IMR-90 (cell line): ENCODE measurements at regions not wholly inside any gene's neighbourhood (a gene's known extent, or its start where the extent isn't known, plus 50 kb on each side); places are given as distances from the start of the nearest gene placed in this dataset.

Experiments
- ATAC-seq: fragments of 200-7000 bp; cut with Tn5 transposase; 2 replicates; pipeline ENCODE4 v1.9.1; 2020; ENCODE audit warnings: low read depth, mild to moderate bottlenecking, moderate library complexity
- BruUV-seq: library from RNA; stranded (reverse); fragments of 400-500 nt; replicated peaks from 2 replicates; lab custom pipeline; 2021; lab: Mats Ljungman, UMichigan
- CTCF ChIA-PET: fragments of 300-600 bp; formaldehyde crosslinking; extraction: SDS; loops from one replicate; lab custom pipeline; 2021; ENCODE audit warnings: antibody characterized with exemption; lab: Yijun Ruan, JAX
- POLR2A ChIA-PET: fragments of 300-600 bp; sonication (Branson Sonifier 250); formaldehyde crosslinking; loops from one replicate; lab custom pipeline; 2022; ENCODE audit warnings: antibody characterized with exemption; ENCODE audit not compliant: unreplicated experiment; lab: Charles Lee
- DNase-seq: peaks from one replicate; pipeline ENCODE4 v3.0.0; 2013
- H2AFZ ChIP-seq: replicated peaks from 2 replicates; pipeline ENCODE3; 2013; ENCODE audit warnings: low read length, mild to moderate bottlenecking; ENCODE audit not compliant: poor library complexity
- H2AK5ac ChIP-seq: 2 replicates; pipeline ENCODE4 v1.6.1; 2013; ENCODE audit warnings: low read depth, low read length, inconsistent platforms
- H2AK9ac ChIP-seq: replicated peaks from 2 replicates; pipeline ENCODE3; 2013; ENCODE audit warnings: mild to moderate bottlenecking, low read depth, low read length, moderate library complexity; ENCODE audit not compliant: poor library complexity
- H2BK120ac ChIP-seq: 2 replicates; pipeline ENCODE4 v1.6.1; 2013; ENCODE audit warnings: low read depth, low read length, inconsistent platforms
- H2BK15ac ChIP-seq: 3 replicates; pipeline ENCODE4 v1.6.1; 2013; ENCODE audit warnings: low read depth, low read length, inconsistent platforms
- H2BK20ac ChIP-seq: 2 replicates; pipeline ENCODE4 v1.6.1; 2013; ENCODE audit warnings: low read depth, mild to moderate bottlenecking, inconsistent platforms, low read length, moderate library complexity
- H2BK5ac ChIP-seq: 2 replicates; pipeline ENCODE4 v1.6.1; 2013; ENCODE audit warnings: mild to moderate bottlenecking, low read depth, low read length, inconsistent platforms; ENCODE audit not compliant: poor library complexity, severe bottlenecking
- H3K14ac ChIP-seq: replicated peaks from 2 replicates; pipeline ENCODE4 v1.6.1; 2013; ENCODE audit warnings: low read depth, low read length, inconsistent platforms
- H3K18ac ChIP-seq: 2 replicates; pipeline ENCODE4 v1.6.1; 2013; ENCODE audit warnings: low read depth, low read length, control low read depth
- H3K23ac ChIP-seq: 2 replicates; pipeline ENCODE4 v1.6.1; 2013; ENCODE audit warnings: low read depth, low read length, inconsistent platforms
- H3K27ac ChIP-seq: 2 replicates; pipeline ENCODE4 v1.5.1; 2013; ENCODE audit warnings: mild to moderate bottlenecking, control low read depth, low read length; ENCODE audit not compliant: insufficient read depth
- H3K27me3 ChIP-seq: 2 replicates; pipeline ENCODE4 v1.6.1; 2013; ENCODE audit warnings: low read length; ENCODE audit not compliant: control insufficient read depth, insufficient read depth
- H3K36me3 ChIP-seq: 2 replicates; pipeline ENCODE4 v1.6.1; 2013; ENCODE audit warnings: low read length, mixed read lengths; ENCODE audit not compliant: control insufficient read depth, insufficient read depth
- H3K4ac ChIP-seq: 2 replicates; pipeline ENCODE4 v1.6.1; 2013; ENCODE audit warnings: low read depth, low read length, inconsistent platforms
- H3K4me1 ChIP-seq: 2 replicates; pipeline ENCODE4 v1.6.1; 2013; ENCODE audit warnings: low read length, mixed read lengths; ENCODE audit not compliant: control insufficient read depth, insufficient read depth
- H3K4me2 ChIP-seq: 2 replicates; pipeline ENCODE4 v1.6.1; 2013; ENCODE audit warnings: low read depth, mild to moderate bottlenecking, control low read depth, low read length, moderate library complexity
- H3K4me3 ChIP-seq: 2 replicates; pipeline ENCODE4 v1.5.1; 2013; ENCODE audit warnings: low read depth, mild to moderate bottlenecking, control low read depth, low read length, moderate library complexity; ENCODE audit not compliant: insufficient read depth
- H3K56ac ChIP-seq: 2 replicates; pipeline ENCODE4 v1.6.1; 2013; ENCODE audit warnings: low read length, inconsistent platforms; ENCODE audit not compliant: insufficient read depth; ENCODE audit errors: extremely low read depth
- H3K79me1 ChIP-seq, 2 experiments: 2 replicates each; pipeline ENCODE4 v1.6.1; 2013; ENCODE audit warnings: low read length in 2 of 2, inconsistent platforms in 1 of 2, low read depth in 1 of 2
- H3K9ac ChIP-seq: 2 replicates; pipeline ENCODE4 v1.6.1; 2013; ENCODE audit warnings: low read depth, low read length, control low read depth
- H3K9me1 ChIP-seq: 2 replicates; pipeline ENCODE4 v1.6.1; 2013; ENCODE audit warnings: low read length, inconsistent platforms; ENCODE audit not compliant: insufficient read depth
- H3K9me3 ChIP-seq: 2 replicates; pipeline ENCODE4 v1.6.1; 2013; ENCODE audit warnings: low read length; ENCODE audit not compliant: control insufficient read depth, insufficient read depth
- H4K20me1 ChIP-seq: 2 replicates; pipeline ENCODE4 v1.6.1; 2013; ENCODE audit warnings: low read length, inconsistent platforms; ENCODE audit not compliant: insufficient read depth
- H4K5ac ChIP-seq: 2 replicates; pipeline ENCODE4 v1.6.1; 2013; ENCODE audit warnings: mild to moderate bottlenecking, low read depth, low read length, control low read depth
- H4K8ac ChIP-seq, 2 experiments: 2 replicates each; pipeline ENCODE4 v1.6.1; 2013; ENCODE audit warnings: low read depth in 2 of 2, low read length in 2 of 2, control low read depth in 1 of 2, inconsistent platforms in 1 of 2
- H4K91ac ChIP-seq: 2 replicates; pipeline ENCODE4 v1.6.1; 2013; ENCODE audit warnings: low read depth, low read length, inconsistent platforms; ENCODE audit not compliant: insufficient read depth
- CEBPB ChIP-seq: IDR thresholded peaks from 2 replicates; pipeline ENCODE4 v1.6.1; 2012; ENCODE audit warnings: low read depth, low read length, improper control_type of control experiment
- MAZ ChIP-seq: IDR thresholded peaks from 2 replicates; pipeline ENCODE4 v1.6.1; 2012; ENCODE audit warnings: low read depth, mild to moderate bottlenecking, low read length, improper control_type of control experiment, moderate library complexity, borderline replicate concordance
- WGBS, 2 experiments: methylation state at CpG; one replicate each; pipeline versions ENCODE4 v1.1.5 to v1.1.7; 2013; ENCODE audit warnings: missing lambda C conversion rate in 2 of 2; ENCODE audit not compliant: insufficient read length in 1 of 2; ENCODE audit errors: extremely low coverage in 2 of 2; 5-methylcytosine and 5-hydroxymethylcytosine counted together
- dilution Hi-C: fragments of 300-500 bp; cut with HindIII; formaldehyde crosslinking; loops from one replicate; pipeline ENCODE4 v1.14.3; 2018; ENCODE audit warnings: low sequenced_read_pairs; ENCODE audit not compliant: unreplicated experiment
- in situ Hi-C: fragments of 300-500 bp; cut with MboI; formaldehyde crosslinking; loops from 3 replicates; pipeline ENCODE4 v1.14.3; 2019; ENCODE audit warnings: low sequenced_read_pairs, inconsistent platforms, mixed read lengths
- intact Hi-C: fragments of 100-400 bp; cut with micrococcal nuclease; formaldehyde crosslinking; loops from 2 replicates; pipeline ENCODE4 v1.10.0; 2022

- Histone ChIP-seq H3K4ac (no peak overlapping the region), H3K27ac (no peak overlapping the region), H3K9me3 (no peaks in the 10 kb centered on the region), H3K4me1 (no peaks in the 10 kb centered on the region), H3K18ac (no peak overlapping the region), H2BK15ac (no peak overlapping the region), H3K14ac (no peak overlapping the region), H2AK5ac (no peak overlapping the region), H3K4me3 (no peak overlapping the region), H4K5ac (no peak overlapping the region), H4K8ac (no peak overlapping the region), H3K56ac (no peak overlapping the region), H4K91ac (no peak overlapping the region), H3K9me1 (no peaks in the 10 kb centered on the region), H3K79me1 (no peaks in the 10 kb centered on the region), H3K36me3 (no peaks in the 10 kb centered on the region), H3K27me3 (no peaks in the 10 kb centered on the region), H2BK5ac (no peak overlapping the region), H2AK9ac (no peak overlapping the region), H2BK120ac (no peak overlapping the region), H2BK20ac (no peak overlapping the region), H3K23ac (no peak overlapping the region), H3K9ac (no peak overlapping the region), H3K4me2 (peak overlapping the region; percentile 30; the same call in 1 of the 2 replicates), H4K20me1 (no peaks in the 10 kb centered on the region), H2AFZ (no peak overlapping the region)
- ATAC-seq (peak; percentile 11; the same call in 1 of the 2 replicates), DNase-seq (peak; percentile 38)
- no TSS peak for BruUV-seq
- no CpG with 5 or more reads among the region's 1 CpG for WGBS, 2 experiments
- in situ Hi-C loops: no loop called here
- ChIA-PET CTCF (no interaction called here), POLR2A (no interaction called here)
- dilution Hi-C loops: no loop called here
- TF ChIP-seq CEBPB (peak; percentile 0; the same call in 1 of the 2 replicates), MAZ (no peak)
- intact Hi-C loops: no loop called here
These were observed 184.3 kb downstream of the CYYR1 start for GRCh38 chr21:26388731-26389231.
